Osteocyte (in vitro differentiated cells): ENCODE measurements at regions not wholly inside any gene's neighbourhood (a gene's known extent, or its start where the extent isn't known, plus 50 kb on each side); places are given as distances from the start of the nearest gene placed in this dataset.

Experiments
- DNase-seq: peaks from one replicate; pipeline ENCODE4 v3.0.0; 2021; ENCODE audit warnings: mixed read lengths; ENCODE audit not compliant: unreplicated experiment; ENCODE audit errors: extremely low spot score
- H3K27ac Mint-ChIP-seq: one replicate; pipeline ENCODE4 v1.8.0; 2021; ENCODE audit warnings: mild to moderate bottlenecking, mixed read lengths; ENCODE audit not compliant: unreplicated experiment
- H3K27me3 Mint-ChIP-seq: one replicate; pipeline ENCODE4 v1.8.0; 2021; ENCODE audit warnings: mixed read lengths; ENCODE audit not compliant: unreplicated experiment
- H3K36me3 Mint-ChIP-seq: one replicate; pipeline ENCODE4 v1.8.0; 2021; ENCODE audit warnings: mixed read lengths; ENCODE audit not compliant: unreplicated experiment
- H3K4me1 Mint-ChIP-seq: one replicate; pipeline ENCODE4 v1.8.0; 2021; ENCODE audit warnings: mixed read lengths; ENCODE audit not compliant: unreplicated experiment
- H3K4me3 Mint-ChIP-seq: one replicate; pipeline ENCODE4 v1.8.0; 2021; ENCODE audit warnings: mild to moderate bottlenecking, moderate library complexity, mixed read lengths; ENCODE audit not compliant: unreplicated experiment
- H3K9me3 Mint-ChIP-seq: one replicate; pipeline ENCODE4 v1.8.0; 2021; ENCODE audit warnings: mixed read lengths; ENCODE audit not compliant: unreplicated experiment
- CTCF ChIP-seq: fragments of 200-600 bp; sonication (generic); IDR thresholded peaks from 2 replicates; pipeline ENCODE4 v1.5.0; 2021; ENCODE audit warnings: antibody characterized with exemption, mild to moderate bottlenecking, moderate library complexity

GRCh38 chr11:19559746-19560145, 152.9 kb upstream of the NAV2 start:
- DNase-seq: no peak
- no peak overlapping the region for H3K4me3 Mint-ChIP-seq

GRCh38 chr11:19558189-19558986, 154.2 kb upstream of the NAV2 start:
- peaks cover 27% of the 10 kb centered on the region for H3K27me3 Mint-ChIP-seq
- no peaks in the 10 kb centered on the region for H3K9me3 Mint-ChIP-seq
- H3K4me1 Mint-ChIP-seq: no peaks in the 10 kb centered on the region
- TF ChIP-seq CTCF: no peak
- no peaks in the 10 kb centered on the region for H3K36me3 Mint-ChIP-seq
- no peak for DNase-seq
- H3K27ac Mint-ChIP-seq: no peak overlapping the region
- no peak overlapping the region for H3K4me3 Mint-ChIP-seq

More at GRCh38 chr11:19559746-19560145, 152.9 kb upstream of the NAV2 start:
- H3K27me3 Mint-ChIP-seq: peaks cover 27% of the 10 kb centered on the region
- H3K36me3 Mint-ChIP-seq: no peaks in the 10 kb centered on the region
- no peak overlapping the region for H3K27ac Mint-ChIP-seq
- peaks cover 7% of the 10 kb centered on the region for H3K4me1 Mint-ChIP-seq
- no peak for TF ChIP-seq CTCF
- H3K9me3 Mint-ChIP-seq: no peaks in the 10 kb centered on the region

- Mint-ChIP-seq H3K4me1 (no peaks in the 10 kb centered on the region), H3K36me3 (no peaks in the 10 kb centered on the region), H3K27me3 (peaks cover 23% of the 10 kb centered on the region), H3K4me3 (no peak overlapping the region), H3K27ac (no peak overlapping the region), H3K9me3 (no peaks in the 10 kb centered on the region)
- peak; percentile 92 for DNase-seq
- peak; percentile 96 for TF ChIP-seq CTCF
Observed at GRCh38 chr11:19557720-19558140, 154.9 kb upstream of the NAV2 start.

- no peaks in the 10 kb centered on the region for H3K4me1 Mint-ChIP-seq
- peaks cover 27% of the 10 kb centered on the region for H3K27me3 Mint-ChIP-seq
- no peak overlapping the region for H3K27ac Mint-ChIP-seq
- DNase-seq: no peak
- no peak overlapping the region for H3K4me3 Mint-ChIP-seq
- TF ChIP-seq CTCF: no peak
- H3K36me3 Mint-ChIP-seq: no peaks in the 10 kb centered on the region
- no peaks in the 10 kb centered on the region for H3K9me3 Mint-ChIP-seq
Observed at GRCh38 chr11:19557185-19557584, 155.5 kb upstream of the NAV2 start.

GRCh38 chr11:19555266-19555665, 157.4 kb upstream of the NAV2 start:
- H3K27ac Mint-ChIP-seq: no peak overlapping the region
- peaks cover 27% of the 10 kb centered on the region for H3K27me3 Mint-ChIP-seq
- H3K36me3 Mint-ChIP-seq: no peaks in the 10 kb centered on the region
- no peak for TF ChIP-seq CTCF
- H3K9me3 Mint-ChIP-seq: no peaks in the 10 kb centered on the region
- no peak overlapping the region for H3K4me3 Mint-ChIP-seq
- DNase-seq: no peak
- H3K4me1 Mint-ChIP-seq: no peaks in the 10 kb centered on the region
